SK-N-MC (cell line): ENCODE measurements at regions not wholly inside any gene's neighbourhood (a gene's known extent, or its start where the extent isn't known, plus 50 kb on each side); places are given as distances from the start of the nearest gene placed in this dataset.

Experiments
- DNase-seq: peaks from one replicate; pipeline ENCODE4 v3.0.0-alpha.2; 2011; ENCODE audit warnings: low read depth, low spot score
- H3K27ac ChIP-seq: fragments of 200-600 bp; sonication (generic); 2 replicates; pipeline ENCODE4 v1.5.1; 2016; ENCODE audit warnings: mixed run types
- H3K36me3 ChIP-seq: fragments of 200-600 bp; sonication (generic); 2 replicates; pipeline ENCODE4 v1.6.1; 2017; ENCODE audit warnings: antibody characterized with exemption, low read length, mixed read lengths; ENCODE audit not compliant: insufficient read depth
- H3K4me3 ChIP-seq: fragments of 200-600 bp; sonication (generic); 2 replicates; pipeline ENCODE4 v1.5.1; 2016
- H3K9ac ChIP-seq: fragments of 200-600 bp; sonication (generic); 2 replicates; pipeline ENCODE4 v1.8.0; 2017; ENCODE audit warnings: mixed run types, mixed read lengths; ENCODE audit not compliant: insufficient read length
- H3K9me3 ChIP-seq: fragments of 200-600 bp; sonication (generic); 2 replicates; pipeline ENCODE4 v1.6.1; 2017; ENCODE audit warnings: low read depth, mild to moderate bottlenecking, antibody characterized with exemption, low read length, moderate library complexity, mixed read lengths
- EZH2 ChIP-seq: fragments of 200-600 bp; sonication (generic); IDR thresholded peaks from one replicate; pipeline ENCODE4 v1.6.1; 2017; ENCODE audit warnings: antibody characterized with exemption
- FOXP2 ChIP-seq: optimal IDR thresholded peaks from 2 replicates; pipeline ENCODE3; 2011; ENCODE audit warnings: mild to moderate bottlenecking, moderate library complexity; ENCODE audit not compliant: insufficient read depth; ENCODE audit errors: extremely low read length, control extremely low read depth
- POLR2AphosphoS5 ChIP-seq: IDR thresholded peaks from 2 replicates; pipeline ENCODE4 v1.6.1; 2012; ENCODE audit warnings: mild to moderate bottlenecking, low read depth, low read length, borderline replicate concordance

DNA sequence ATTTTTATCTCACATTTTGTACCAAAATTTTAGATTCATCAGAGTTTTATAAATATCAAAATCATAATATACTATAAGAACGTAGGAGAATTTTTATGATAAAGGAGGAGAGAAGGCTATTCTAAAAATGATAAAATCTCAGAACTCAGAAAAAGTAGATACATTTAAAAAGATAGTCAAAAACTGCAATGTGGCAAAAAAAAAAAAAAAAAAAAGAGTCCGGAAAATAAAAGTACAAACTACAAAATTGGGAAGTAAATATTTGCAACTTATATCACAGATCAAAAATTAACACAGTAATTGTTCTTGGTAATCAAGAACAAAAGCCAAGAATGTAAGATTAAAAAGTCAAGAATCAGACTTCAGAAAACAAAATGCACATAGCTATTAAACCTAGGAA is 332.1 kb downstream of the MCTP2 start:
- no peak overlapping the region for H3K27ac ChIP-seq
- H3K36me3 ChIP-seq, result no peaks in the 10 kb centered on the region
- TF ChIP-seq POLR2AphosphoS5, result no peak
- TF ChIP-seq EZH2, result no peak
- TF ChIP-seq FOXP2, result no peak
- H3K9me3 ChIP-seq, result no peaks in the 10 kb centered on the region
- H3K9ac ChIP-seq, result no peak overlapping the region
- DNase-seq, result no peak
- H3K4me3 ChIP-seq, result no peak overlapping the region

DNA sequence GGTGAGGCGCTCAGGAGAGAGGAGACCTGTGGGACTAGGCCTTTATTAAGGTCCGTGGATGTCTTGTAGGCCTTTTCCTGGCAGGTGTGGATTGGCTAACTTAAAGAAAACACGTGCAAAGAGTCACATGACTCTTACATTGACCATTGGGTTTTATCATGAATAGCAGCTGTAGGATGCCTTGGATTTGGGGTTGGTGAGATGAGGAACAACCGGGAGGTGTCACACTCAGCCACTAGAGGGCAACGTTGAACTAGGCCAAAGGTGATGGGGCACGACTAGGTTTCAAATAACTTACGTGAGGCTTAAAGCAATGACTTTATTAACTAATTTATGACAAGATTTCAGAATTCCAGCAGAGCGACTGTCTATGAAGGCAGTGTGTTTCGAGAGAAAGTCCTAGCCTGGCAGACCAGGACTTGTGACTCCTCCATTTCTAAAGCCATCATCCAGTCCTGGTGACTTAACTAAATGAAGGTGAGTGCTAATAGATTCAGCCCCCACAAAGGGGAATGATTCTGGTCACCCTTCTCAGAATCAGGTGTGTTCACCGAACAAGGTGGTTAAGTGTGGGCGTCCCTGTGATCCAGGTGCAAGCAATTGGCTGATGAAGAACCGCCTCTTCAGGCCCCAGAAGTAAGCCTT is 345.6 kb downstream of the MCTP2 start:
- Histone ChIP-seq H3K9me3 (no peaks in the 10 kb centered on the region), H3K27ac (no peak overlapping the region), H3K36me3 (no peaks in the 10 kb centered on the region), H3K9ac (no peak overlapping the region), H3K4me3 (no peak overlapping the region)
- no peak for TF ChIP-seq EZH2
- TF ChIP-seq POLR2AphosphoS5, result no peak
- no peak for TF ChIP-seq FOXP2
- no peak for DNase-seq

DNA sequence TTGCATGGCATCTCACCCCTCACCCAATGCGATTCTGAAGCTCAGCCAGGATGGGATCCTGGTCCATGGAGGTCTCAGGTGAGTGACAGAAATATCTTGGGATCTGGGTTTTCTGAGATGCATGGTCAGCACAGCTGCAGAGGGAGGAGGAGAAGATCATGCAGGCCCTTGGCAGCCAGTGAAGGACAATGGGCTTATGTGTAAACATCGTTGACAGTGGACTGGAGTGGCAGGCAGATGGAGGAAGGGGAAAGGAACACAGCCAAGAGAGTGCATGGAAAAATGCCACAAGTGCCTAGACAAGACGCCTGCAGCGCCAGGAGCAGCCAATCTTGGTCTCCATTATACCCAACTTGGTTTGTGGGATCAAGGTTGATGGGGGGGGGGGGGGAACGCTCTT is 347.9 kb downstream of the MCTP2 start:
- Histone ChIP-seq H3K9ac (no peak overlapping the region), H3K27ac (no peak overlapping the region), H3K9me3 (no peaks in the 10 kb centered on the region), H3K36me3 (no peaks in the 10 kb centered on the region), H3K4me3 (no peak overlapping the region)
- no peak for DNase-seq
- TF ChIP-seq POLR2AphosphoS5 (no peak), EZH2 (no peak), FOXP2 (no peak)

DNA sequence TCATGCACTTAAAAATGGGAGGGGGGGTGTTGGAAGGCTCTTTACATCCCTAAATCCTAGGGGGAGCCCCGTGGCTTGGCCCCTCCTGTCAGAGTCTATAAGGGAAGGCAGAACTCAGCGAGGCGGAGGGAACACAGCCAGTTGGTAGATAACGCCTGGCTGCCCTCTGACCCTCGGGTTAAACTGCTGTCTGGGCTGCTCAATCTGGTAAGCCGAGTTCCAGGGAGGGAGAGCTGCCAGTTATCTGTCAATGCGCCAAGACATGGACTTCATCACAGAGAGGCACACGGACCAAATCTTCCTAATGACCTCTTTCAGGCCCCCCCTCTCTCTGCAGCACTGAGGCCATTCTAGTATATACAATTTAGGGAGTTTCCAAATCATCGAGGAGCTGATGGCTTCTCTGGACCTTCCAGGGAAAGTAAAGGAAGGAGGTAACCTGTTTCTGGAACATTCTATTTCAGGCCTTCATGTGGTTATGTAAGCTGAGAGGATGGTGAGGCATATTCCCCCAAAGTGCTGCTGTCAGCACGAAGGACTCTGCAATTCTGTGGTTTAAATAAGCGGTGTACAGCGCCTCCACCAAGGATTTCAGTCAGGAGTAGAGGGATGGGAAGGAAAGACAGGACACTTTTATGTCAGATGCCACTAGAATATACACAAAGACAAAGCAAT is 349.0 kb downstream of the MCTP2 start:
- Histone ChIP-seq H3K9ac (no peak overlapping the region), H3K9me3 (no peaks in the 10 kb centered on the region), H3K4me3 (no peak overlapping the region), H3K36me3 (no peaks in the 10 kb centered on the region), H3K27ac (no peak overlapping the region)
- DNase-seq, result no peak
- TF ChIP-seq EZH2 (no peak), POLR2AphosphoS5 (no peak), FOXP2 (no peak)

DNA sequence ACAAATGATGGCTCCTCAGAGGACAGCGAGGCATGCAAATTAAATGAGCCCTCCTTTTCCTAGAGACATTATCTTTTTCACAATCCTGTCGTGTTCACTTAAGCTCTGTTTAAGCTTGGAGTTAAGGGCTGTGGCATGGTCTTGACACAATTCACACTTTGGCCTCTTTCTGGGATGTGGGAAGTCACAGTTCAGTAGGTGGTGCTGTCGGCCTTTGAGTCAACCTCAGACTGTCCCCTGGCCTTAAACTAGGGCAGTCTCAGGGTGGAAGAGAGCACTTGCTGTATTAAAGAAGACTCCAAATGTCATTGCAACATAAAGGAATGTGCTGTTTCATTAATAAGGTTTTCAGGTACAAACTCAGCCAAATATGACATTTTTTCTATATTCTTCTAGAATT is 351.0 kb downstream of the MCTP2 start:
- no peak overlapping the region for H3K27ac ChIP-seq
- DNase-seq, result no peak
- H3K36me3 ChIP-seq, result no peaks in the 10 kb centered on the region
- H3K9ac ChIP-seq, result no peak overlapping the region
- H3K4me3 ChIP-seq, result no peak overlapping the region
- TF ChIP-seq FOXP2 (no peak), EZH2 (no peak)
- H3K9me3 ChIP-seq, result no peaks in the 10 kb centered on the region

DNA sequence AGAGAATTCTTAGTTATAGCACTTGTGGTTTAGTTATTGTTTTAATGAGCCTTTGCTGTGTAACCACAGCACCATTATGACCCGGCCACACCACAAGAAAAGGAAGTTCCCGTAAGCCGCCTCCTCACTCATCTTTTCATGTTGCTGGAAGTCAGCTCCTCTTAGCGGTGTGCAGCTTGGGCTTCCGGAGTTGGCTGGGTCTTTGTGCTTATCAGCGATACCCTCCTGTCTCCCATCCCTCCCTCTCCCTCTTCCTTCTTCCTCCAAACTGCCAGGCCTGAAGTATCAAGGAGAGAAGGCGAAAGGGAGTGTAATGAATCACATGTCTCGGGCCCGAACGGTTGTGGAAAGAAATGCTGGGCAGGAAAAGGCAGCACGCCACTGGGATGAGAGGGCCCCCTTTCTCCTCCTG is 353.5 kb downstream of the MCTP2 start:
- Histone ChIP-seq H3K9me3 (no peaks in the 10 kb centered on the region), H3K9ac (no peak overlapping the region), H3K27ac (no peak overlapping the region), H3K4me3 (no peak overlapping the region), H3K36me3 (no peaks in the 10 kb centered on the region)
- no peak for DNase-seq
- TF ChIP-seq POLR2AphosphoS5, result no peak
- no peak for TF ChIP-seq FOXP2
- no peak for TF ChIP-seq EZH2

DNA sequence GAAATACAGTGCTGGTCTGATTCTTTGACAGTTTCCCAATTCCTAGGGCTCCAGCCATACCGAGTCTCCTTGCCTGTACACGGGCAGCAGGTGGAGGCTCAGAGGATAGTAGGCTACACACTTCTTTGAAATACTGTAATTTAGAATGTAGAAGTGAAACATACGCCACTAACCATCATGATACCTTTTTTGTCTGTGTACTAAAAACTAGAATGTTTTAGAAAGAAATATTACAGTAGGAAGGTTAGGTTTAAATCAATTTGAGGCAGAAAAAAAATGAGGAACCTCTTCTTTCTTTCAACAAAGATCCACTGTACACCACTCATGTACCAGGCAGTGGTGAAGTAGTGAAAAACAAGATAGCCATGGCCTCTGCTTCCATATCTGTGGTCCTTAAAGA is 354.7 kb downstream of the MCTP2 start:
- Histone ChIP-seq H3K9me3 (no peaks in the 10 kb centered on the region), H3K4me3 (no peak overlapping the region), H3K9ac (no peak overlapping the region), H3K27ac (no peak overlapping the region), H3K36me3 (no peaks in the 10 kb centered on the region)
- DNase-seq, result no peak
- TF ChIP-seq FOXP2, result no peak
- no peak for TF ChIP-seq EZH2
- TF ChIP-seq POLR2AphosphoS5, result no peak

DNA sequence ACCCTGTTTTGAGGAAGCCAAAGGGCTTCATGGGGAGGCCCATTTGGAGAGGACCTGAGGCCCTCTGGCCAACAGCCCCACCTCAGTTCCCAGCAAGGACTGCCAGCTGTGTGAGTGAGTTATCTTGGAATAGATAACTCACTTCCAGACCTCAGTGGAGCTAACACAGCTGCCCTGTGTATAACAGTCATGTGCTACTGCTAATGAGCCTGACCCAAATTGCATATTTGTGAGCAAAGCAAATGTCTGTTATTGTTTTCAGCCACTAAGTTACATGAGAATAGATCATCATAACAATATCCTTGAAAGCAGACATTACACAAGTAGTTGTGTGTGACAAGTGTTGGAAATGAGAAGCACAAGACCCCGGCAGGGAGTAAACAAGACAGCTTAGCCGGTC is 355.8 kb downstream of the MCTP2 start:
- Histone ChIP-seq H3K27ac (no peak overlapping the region), H3K4me3 (no peak overlapping the region), H3K9ac (no peak overlapping the region), H3K36me3 (no peaks in the 10 kb centered on the region), H3K9me3 (no peaks in the 10 kb centered on the region)
- DNase-seq, result no peak
- TF ChIP-seq FOXP2 (no peak), EZH2 (no peak)

DNA sequence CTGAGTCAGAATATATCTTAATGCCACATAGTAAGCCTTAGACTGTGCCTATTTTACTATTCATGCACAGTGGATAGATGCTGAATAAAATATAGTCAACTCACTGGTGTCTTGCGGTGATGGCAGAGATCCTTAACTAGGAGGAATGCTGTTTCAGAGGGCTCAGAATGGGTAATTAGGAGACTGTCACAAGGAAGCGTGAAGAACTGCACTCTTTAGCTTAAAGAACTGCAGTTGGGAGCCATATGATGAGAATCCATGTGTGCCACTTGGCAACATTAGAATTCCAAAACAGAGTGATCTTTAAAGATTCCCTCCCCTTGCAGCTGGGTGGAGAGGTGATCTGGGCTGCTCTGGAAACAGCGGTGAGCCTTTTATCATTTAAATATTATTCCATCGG is 357.6 kb downstream of the MCTP2 start:
- no peaks in the 10 kb centered on the region for H3K36me3 ChIP-seq
- H3K27ac ChIP-seq, result no peak overlapping the region
- H3K4me3 ChIP-seq, result no peak overlapping the region
- no peak for DNase-seq
- TF ChIP-seq EZH2, result no peak
- no peak for TF ChIP-seq POLR2AphosphoS5
- no peak for TF ChIP-seq FOXP2
- H3K9me3 ChIP-seq, result no peaks in the 10 kb centered on the region
- H3K9ac ChIP-seq, result no peak overlapping the region
